ENCODE measurements at regions not wholly inside any gene's neighbourhood (a gene's known extent, or its start where the extent isn't known, plus 50 kb on each side); places are given as distances from the start of the nearest gene placed in this dataset.
"Not testable (repeated sequence)": the region's sequence is repeated elsewhere in the genome, so short reads cannot be mapped to it uniquely, and the experiment has no call there.

DNA sequence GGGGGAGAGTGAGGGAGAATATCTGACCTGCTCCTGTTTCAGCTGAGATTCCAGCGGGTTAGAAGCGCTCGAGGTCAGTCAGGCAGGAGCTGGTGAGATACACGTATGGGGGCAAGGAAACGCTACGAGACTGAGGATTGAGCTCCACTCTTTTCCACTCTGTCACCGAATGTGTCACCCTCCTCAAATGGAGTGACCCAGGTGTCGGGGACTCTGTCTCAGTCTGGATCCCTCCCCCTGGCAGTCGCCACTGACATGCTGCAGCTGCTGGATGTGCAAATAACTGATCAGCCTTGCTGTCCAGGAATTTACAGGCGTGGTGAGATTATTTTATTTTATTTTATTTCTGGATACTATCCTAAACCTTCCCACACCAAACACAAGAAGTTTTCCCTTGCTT, 100.9 kb upstream of the DPP6 start:
- no peak for DNase-seq
- Histone ChIP-seq H3K27ac (ENCODE audit: low read depth in 1 of 2, low read length in 1 of 2) (no peak overlapping the region), H3K4me3 (no peak overlapping the region), H3K36me3 (ENCODE audit: control insufficient read depth in 4 of 4, insufficient read depth in 4 of 4, low read length in 4 of 4) (no peaks in the 10 kb centered on the region), H3K4me1 (ENCODE audit: control insufficient read depth in 5 of 5, insufficient read depth in 5 of 5, low read length in 5 of 5) (no peaks in the 10 kb centered on the region), H3K27me3 (ENCODE audit: control insufficient read depth in 3 of 3, insufficient read depth in 3 of 3, low read length in 2 of 3) (no peaks in the 10 kb centered on the region), H3K9ac (ENCODE audit: insufficient read depth in 1 of 2, low read length in 2 of 2) (no peak overlapping the region), H3K9me3 (ENCODE audit: control insufficient read depth in 4 of 4, insufficient read depth in 3 of 4, low read length in 3 of 4) (peaks cover 0 to 3% (median 0%) of the 10 kb centered on the region in 4 donors)
- WGBS, 2 donors: 63 to 78% methylated on average over 10 of the region's 10 CpGs
- TF ChIP-seq, protein P1, sequence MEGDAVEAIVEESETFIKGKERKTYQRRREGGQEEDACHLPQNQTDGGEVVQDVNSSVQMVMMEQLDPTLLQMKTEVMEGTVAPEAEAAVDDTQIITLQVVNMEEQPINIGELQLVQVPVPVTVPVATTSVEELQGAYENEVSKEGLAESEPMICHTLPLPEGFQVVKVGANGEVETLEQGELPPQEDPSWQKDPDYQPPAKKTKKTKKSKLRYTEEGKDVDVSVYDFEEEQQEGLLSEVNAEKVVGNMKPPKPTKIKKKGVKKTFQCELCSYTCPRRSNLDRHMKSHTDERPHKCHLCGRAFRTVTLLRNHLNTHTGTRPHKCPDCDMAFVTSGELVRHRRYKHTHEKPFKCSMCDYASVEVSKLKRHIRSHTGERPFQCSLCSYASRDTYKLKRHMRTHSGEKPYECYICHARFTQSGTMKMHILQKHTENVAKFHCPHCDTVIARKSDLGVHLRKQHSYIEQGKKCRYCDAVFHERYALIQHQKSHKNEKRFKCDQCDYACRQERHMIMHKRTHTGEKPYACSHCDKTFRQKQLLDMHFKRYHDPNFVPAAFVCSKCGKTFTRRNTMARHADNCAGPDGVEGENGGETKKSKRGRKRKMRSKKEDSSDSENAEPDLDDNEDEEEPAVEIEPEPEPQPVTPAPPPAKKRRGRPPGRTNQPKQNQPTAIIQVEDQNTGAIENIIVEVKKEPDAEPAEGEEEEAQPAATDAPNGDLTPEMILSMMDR (IDR thresholded peaks at IDR 0.05; ENCODE audit: control extremely low read depth, extremely low read depth): no peak
- ATAC-seq (ENCODE audit: insufficient read depth, low FRiP score): no peak

DNA sequence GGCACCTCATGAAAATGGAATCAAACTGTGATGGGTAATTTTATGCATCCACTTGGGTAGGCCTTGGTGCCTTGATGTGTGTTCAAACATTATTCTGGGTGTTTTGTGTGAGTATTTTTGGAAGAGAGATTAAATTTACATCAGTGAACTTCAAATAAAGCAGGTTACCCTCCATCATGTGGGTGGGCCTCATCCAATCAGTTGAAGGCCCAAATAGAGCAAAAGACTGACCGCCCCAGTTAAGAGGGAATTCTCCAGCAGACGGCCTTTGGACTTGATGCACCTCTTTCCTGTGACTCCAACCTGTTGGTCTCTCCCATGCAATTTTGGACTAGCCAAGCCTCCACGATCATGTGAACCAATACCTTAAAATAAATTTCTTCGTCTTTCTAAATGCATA, 97.7 kb upstream of the DPP6 start:
- DNase-seq: no peak
- no peak overlapping the region for H3K27ac ChIP-seq (ENCODE audit: low read depth in 1 of 2, low read length in 1 of 2)
- 88 to 92% methylated on average over 4 of the region's 4 CpGs for WGBS, 2 donors
- ATAC-seq (ENCODE audit: insufficient read depth, low FRiP score): no peak
- H3K27me3 ChIP-seq (ENCODE audit: control insufficient read depth in 3 of 3, insufficient read depth in 3 of 3, low read length in 2 of 3): no peaks in the 10 kb centered on the region
- no peak overlapping the region for H3K9ac ChIP-seq (ENCODE audit: insufficient read depth in 1 of 2, low read length in 2 of 2)
- H3K4me3 ChIP-seq: no peak overlapping the region
- TF ChIP-seq, protein P1 (IDR thresholded peaks at IDR 0.05; ENCODE audit: control extremely low read depth, extremely low read depth): no peak
- no peaks in the 10 kb centered on the region for H3K36me3 ChIP-seq (ENCODE audit: control insufficient read depth in 4 of 4, insufficient read depth in 4 of 4, low read length in 4 of 4)
- no peaks in the 10 kb centered on the region for H3K4me1 ChIP-seq (ENCODE audit: control insufficient read depth in 5 of 5, insufficient read depth in 5 of 5, low read length in 5 of 5)
- H3K9me3 ChIP-seq (ENCODE audit: control insufficient read depth in 4 of 4, insufficient read depth in 3 of 4, low read length in 3 of 4): peaks cover 0 to 3% (median 0%) of the 10 kb centered on the region in 4 donors

DNA sequence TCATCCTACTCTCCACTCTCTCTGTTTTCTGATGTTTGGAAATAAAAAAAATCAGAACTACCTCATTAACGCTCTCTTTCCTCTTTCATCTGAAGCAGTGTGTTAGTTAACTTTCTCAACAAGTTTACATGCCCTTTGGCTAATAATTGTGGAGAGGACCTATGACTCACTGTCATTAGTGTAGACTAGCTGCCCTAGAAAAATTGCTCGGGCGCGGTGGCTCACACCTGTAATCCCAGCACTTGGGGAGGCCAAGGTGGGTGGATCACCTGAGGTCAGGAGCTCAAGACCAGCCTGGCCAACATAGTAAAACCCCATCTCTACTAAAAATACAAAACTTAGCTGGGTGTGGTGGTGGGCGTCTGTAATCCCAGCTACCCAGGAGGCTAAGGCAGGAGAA, 94.5 kb upstream of the DPP6 start:
- not testable (repeated sequence) for H3K9ac ChIP-seq (ENCODE audit: insufficient read depth in 1 of 2, low read length in 2 of 2); H3K4me3 ChIP-seq; H3K4me1 ChIP-seq (ENCODE audit: control insufficient read depth in 5 of 5, insufficient read depth in 5 of 5, low read length in 5 of 5); DNase-seq; ATAC-seq (ENCODE audit: insufficient read depth, low FRiP score); H3K27me3 ChIP-seq (ENCODE audit: control insufficient read depth in 3 of 3, insufficient read depth in 3 of 3, low read length in 2 of 3); H3K9me3 ChIP-seq (ENCODE audit: control insufficient read depth in 4 of 4, insufficient read depth in 3 of 4, low read length in 3 of 4); H3K36me3 ChIP-seq (ENCODE audit: control insufficient read depth in 4 of 4, insufficient read depth in 4 of 4, low read length in 4 of 4); H3K27ac ChIP-seq (ENCODE audit: low read depth in 1 of 2, low read length in 1 of 2)
- WGBS, 2 donors: 69 to 79% methylated on average over 5 of the region's 5 CpGs

DNA sequence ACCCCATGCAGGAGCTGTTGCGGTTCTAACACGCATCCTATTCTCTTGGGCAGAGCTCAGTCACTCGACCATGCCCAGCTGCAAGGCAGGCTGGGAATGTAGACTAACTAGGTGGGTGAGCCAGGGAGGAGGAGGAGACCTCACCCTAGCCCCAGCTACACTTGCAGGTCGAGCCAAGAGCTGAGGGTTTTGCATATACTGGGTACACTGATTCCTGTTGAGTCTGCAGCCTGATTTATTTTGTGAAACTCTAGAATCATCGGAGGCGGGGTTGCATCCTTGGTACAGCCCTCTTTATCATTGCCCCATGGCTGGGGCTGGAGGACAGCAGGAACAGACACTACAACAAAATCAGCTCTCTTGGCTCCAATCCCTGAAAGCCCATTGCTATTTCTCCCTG, 93.8 kb upstream of the DPP6 start:
- ATAC-seq (ENCODE audit: insufficient read depth, low FRiP score); H3K4me1 ChIP-seq (ENCODE audit: control insufficient read depth in 5 of 5, insufficient read depth in 5 of 5, low read length in 5 of 5); H3K27ac ChIP-seq (ENCODE audit: low read depth in 1 of 2, low read length in 1 of 2); H3K9me3 ChIP-seq (ENCODE audit: control insufficient read depth in 4 of 4, insufficient read depth in 3 of 4, low read length in 3 of 4); H3K36me3 ChIP-seq (ENCODE audit: control insufficient read depth in 4 of 4, insufficient read depth in 4 of 4, low read length in 4 of 4); DNase-seq; H3K4me3 ChIP-seq; H3K27me3 ChIP-seq (ENCODE audit: control insufficient read depth in 3 of 3, insufficient read depth in 3 of 3, low read length in 2 of 3); H3K9ac ChIP-seq (ENCODE audit: insufficient read depth in 1 of 2, low read length in 2 of 2): not testable (repeated sequence)
- WGBS, 2 donors: 64 to 67% methylated on average over 6 of the region's 6 CpGs

DNA sequence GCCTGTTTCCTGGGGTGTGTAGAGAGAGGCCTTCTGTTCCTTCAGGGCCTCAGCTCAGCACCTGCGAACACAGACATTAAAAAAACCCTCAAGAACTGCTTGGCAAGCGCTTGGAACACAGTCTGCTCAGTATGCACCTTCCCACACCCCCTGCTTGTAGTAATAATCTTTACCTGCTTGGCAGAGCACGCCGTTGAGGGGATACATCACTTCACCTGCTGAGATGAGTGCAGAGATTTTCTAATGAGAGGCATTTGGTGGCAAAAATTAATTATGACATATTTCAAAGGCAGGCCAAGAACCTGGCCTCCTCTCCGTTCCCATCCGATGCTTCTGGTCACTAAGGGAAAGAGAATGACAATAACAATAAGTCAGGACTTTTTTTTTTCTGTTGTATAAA, 93.4 kb upstream of the DPP6 start:
- not testable (repeated sequence) for H3K27me3 ChIP-seq (ENCODE audit: control insufficient read depth in 3 of 3, insufficient read depth in 3 of 3, low read length in 2 of 3); ATAC-seq (ENCODE audit: insufficient read depth, low FRiP score); H3K9ac ChIP-seq (ENCODE audit: insufficient read depth in 1 of 2, low read length in 2 of 2); H3K27ac ChIP-seq (ENCODE audit: low read depth in 1 of 2, low read length in 1 of 2); H3K36me3 ChIP-seq (ENCODE audit: control insufficient read depth in 4 of 4, insufficient read depth in 4 of 4, low read length in 4 of 4); DNase-seq; H3K9me3 ChIP-seq (ENCODE audit: control insufficient read depth in 4 of 4, insufficient read depth in 3 of 4, low read length in 3 of 4); H3K4me3 ChIP-seq; H3K4me1 ChIP-seq (ENCODE audit: control insufficient read depth in 5 of 5, insufficient read depth in 5 of 5, low read length in 5 of 5)
- 66 to 80% methylated on average over 3 to 5 of the region's 6 CpGs for WGBS, 2 donors

DNA sequence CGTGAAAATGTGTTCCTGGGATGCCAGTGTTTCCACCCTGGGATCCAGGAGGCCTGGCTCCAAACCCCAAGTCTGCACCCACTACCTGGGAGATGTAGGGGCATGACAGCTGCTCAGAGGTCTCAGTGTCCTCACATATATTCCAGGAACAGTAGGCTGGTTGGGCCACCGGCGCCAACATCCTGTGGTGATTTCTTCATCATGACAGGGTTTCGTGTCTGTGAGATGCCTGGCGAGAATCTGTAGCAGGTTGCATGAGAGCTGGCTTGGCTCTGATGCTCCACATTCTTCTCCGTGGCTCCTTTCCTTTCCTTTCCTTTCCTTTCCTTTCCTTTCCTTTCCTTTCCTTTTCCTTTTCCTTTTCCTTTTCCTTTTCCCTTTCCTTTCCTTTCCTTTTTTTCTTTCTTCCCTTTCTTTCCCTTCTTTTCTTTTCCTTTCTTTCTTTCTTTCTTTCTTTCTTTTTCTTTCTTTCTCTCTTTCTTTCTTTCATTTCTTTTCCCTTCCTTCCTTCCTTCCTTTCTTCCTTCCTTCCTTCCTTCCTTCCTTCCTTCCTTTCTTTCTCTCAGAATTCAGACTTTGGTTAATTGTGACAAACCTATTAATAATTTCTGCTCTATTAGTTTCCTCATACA, 87.6 kb upstream of the DPP6 start:
- not testable (repeated sequence) for H3K36me3 ChIP-seq (ENCODE audit: control insufficient read depth in 4 of 4, insufficient read depth in 4 of 4, low read length in 4 of 4); DNase-seq; H3K4me3 ChIP-seq; H3K27ac ChIP-seq (ENCODE audit: low read depth in 1 of 2, low read length in 1 of 2); ATAC-seq (ENCODE audit: insufficient read depth, low FRiP score); H3K9ac ChIP-seq (ENCODE audit: insufficient read depth in 1 of 2, low read length in 2 of 2); H3K9me3 ChIP-seq (ENCODE audit: control insufficient read depth in 4 of 4, insufficient read depth in 3 of 4, low read length in 3 of 4); H3K27me3 ChIP-seq (ENCODE audit: control insufficient read depth in 3 of 3, insufficient read depth in 3 of 3, low read length in 2 of 3); H3K4me1 ChIP-seq (ENCODE audit: control insufficient read depth in 5 of 5, insufficient read depth in 5 of 5, low read length in 5 of 5)
- WGBS, 2 donors: 75 to 90% methylated on average over 6 of the region's 6 CpGs

DNA sequence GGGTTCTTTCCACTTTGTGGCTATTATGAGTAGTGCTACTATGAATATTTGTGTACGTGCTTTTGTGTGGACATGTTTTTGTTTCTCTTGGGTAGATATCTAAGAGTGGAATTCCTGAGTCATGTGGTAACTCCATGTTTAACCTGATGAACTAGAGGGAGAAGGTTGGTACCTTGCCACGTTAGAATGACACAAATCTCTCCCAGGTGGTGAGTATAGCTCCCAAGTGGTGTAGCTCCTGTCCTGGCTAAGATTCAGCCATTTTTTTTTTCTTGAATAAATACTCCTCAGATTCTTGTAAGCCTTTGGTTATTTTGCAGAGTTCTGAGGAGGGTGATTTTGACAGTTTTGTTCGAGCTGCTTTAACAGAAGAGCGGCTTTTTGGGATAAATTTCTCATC, 83.2 kb upstream of the DPP6 start:
- H3K9ac ChIP-seq (ENCODE audit: insufficient read depth in 1 of 2, low read length in 2 of 2); H3K4me1 ChIP-seq (ENCODE audit: control insufficient read depth in 5 of 5, insufficient read depth in 5 of 5, low read length in 5 of 5); H3K4me3 ChIP-seq; H3K9me3 ChIP-seq (ENCODE audit: control insufficient read depth in 4 of 4, insufficient read depth in 3 of 4, low read length in 3 of 4); H3K27me3 ChIP-seq (ENCODE audit: control insufficient read depth in 3 of 3, insufficient read depth in 3 of 3, low read length in 2 of 3); H3K27ac ChIP-seq (ENCODE audit: low read depth in 1 of 2, low read length in 1 of 2); ATAC-seq (ENCODE audit: insufficient read depth, low FRiP score); H3K36me3 ChIP-seq (ENCODE audit: control insufficient read depth in 4 of 4, insufficient read depth in 4 of 4, low read length in 4 of 4); DNase-seq: not testable (repeated sequence)
- WGBS, 2 donors: 67 to 86% methylated on average over 2 of the region's 4 CpGs

All from lung (tissue), 11 donors.